GM18505 (cell line): ENCODE measurements at regions not wholly inside any gene's neighbourhood (a gene's known extent, or its start where the extent isn't known, plus 50 kb on each side); places are given as distances from the start of the nearest gene placed in this dataset.
"Not testable (repeated sequence)": the region's sequence is repeated elsewhere in the genome, so short reads cannot be mapped to it uniquely, and the experiment has no call there.

Experiments used
- ATAC-seq: cut with Tn5 transposase; IDR thresholded peaks from one replicate; pipeline ENCODE4 v1.9.1; 2021; ENCODE audit not compliant: unreplicated experiment
- POLR2A ChIP-seq: IDR thresholded peaks from 4 replicates; pipeline ENCODE4 v1.6.1; 2011; ENCODE audit warnings: borderline replicate concordance; ENCODE audit not compliant: insufficient read depth, insufficient read length; ENCODE audit errors: extremely low read depth

- TF ChIP-seq POLR2A, result no peak
- ATAC-seq, result no peak
Observed at GRCh38 chr5:36395260-36395659, 93.6 kb upstream of the RANBP3L start.

- not testable (repeated sequence) for ATAC-seq
Observed at GRCh38 chr5:36395947-36396346, 94.2 kb upstream of the RANBP3L start.

GRCh38 chr5:36396640-36397039 lies 94.9 kb upstream of the RANBP3L start:
- no peak for ATAC-seq
- no peak for TF ChIP-seq POLR2A

GRCh38 chr5:36397901-36398536 lies 96.3 kb upstream of the RANBP3L start:
- no peak for ATAC-seq
- TF ChIP-seq POLR2A, result no peak

- no peak for ATAC-seq
- TF ChIP-seq POLR2A, result no peak
Observed at GRCh38 chr5:36402512-36402906, 100.8 kb upstream of the RANBP3L start.

GRCh38 chr5:36403632-36404311 lies 102.1 kb upstream of the RANBP3L start:
- TF ChIP-seq POLR2A, result no peak
- ATAC-seq, result no peak

GRCh38 chr5:36406023-36406422 lies 104.3 kb upstream of the RANBP3L start:
- TF ChIP-seq POLR2A, result no peak
- ATAC-seq, result no peak

- no peak for ATAC-seq
- TF ChIP-seq POLR2A, result no peak
Observed at GRCh38 chr5:36407396-36407795, 105.7 kb upstream of the RANBP3L start.

- ATAC-seq, result not testable (repeated sequence)
Observed at GRCh38 chr5:36409711-36410110, 108.0 kb upstream of the RANBP3L start.

GRCh38 chr5:36410672-36411071 lies 109.0 kb upstream of the RANBP3L start:
- ATAC-seq, result not testable (repeated sequence)

- TF ChIP-seq POLR2A, result no peak
- ATAC-seq, result no peak
Observed at GRCh38 chr5:36414869-36415282, 113.2 kb upstream of the RANBP3L start.

- TF ChIP-seq POLR2A, result no peak
- no peak for ATAC-seq
Observed at GRCh38 chr5:36416605-36417004, 114.9 kb upstream of the RANBP3L start.

- TF ChIP-seq POLR2A, result no peak
- ATAC-seq, result no peak
Observed at GRCh38 chr5:36417221-36417620, 115.5 kb upstream of the RANBP3L start.

GRCh38 chr5:36417668-36418067 lies 116.0 kb upstream of the RANBP3L start:
- TF ChIP-seq POLR2A, result no peak
- no peak for ATAC-seq

GRCh38 chr5:36418152-36418979 lies 116.7 kb upstream of the RANBP3L start:
- no peak for ATAC-seq
- TF ChIP-seq POLR2A, result no peak

- TF ChIP-seq POLR2A, result no peak
- ATAC-seq, result no peak
Observed at GRCh38 chr5:36421256-36421655, 119.6 kb upstream of the RANBP3L start.
